ENCODE measurements at regions not wholly inside any gene's neighbourhood (a gene's known extent, or its start where the extent isn't known, plus 50 kb on each side); places are given as distances from the start of the nearest gene placed in this dataset.
"Not testable (repeated sequence)": the region's sequence is repeated elsewhere in the genome, so short reads cannot be mapped to it uniquely, and the experiment has no call there.

DNA sequence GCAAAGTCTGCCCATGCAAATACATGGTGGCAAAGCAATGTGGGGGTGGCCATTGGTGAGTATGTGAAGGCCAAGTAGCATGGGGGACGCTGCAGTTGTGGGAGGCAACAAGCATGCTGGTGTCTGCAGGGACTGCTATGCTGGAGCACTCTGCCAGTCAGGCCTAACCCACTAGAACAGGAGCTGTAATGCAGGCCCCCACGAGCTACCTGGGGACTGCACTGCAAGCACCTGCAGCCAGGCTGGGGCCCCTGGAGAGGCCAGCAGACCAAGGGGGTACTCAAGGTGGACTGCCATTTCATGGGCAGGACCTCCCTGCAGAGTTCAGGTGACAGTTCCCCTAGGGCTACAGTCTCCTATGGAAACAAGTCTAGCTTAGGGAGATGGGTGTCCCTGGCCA, 183.8 kb upstream of the PDE4D start:
- DNase-seq (ENCODE audit: low spot score): no peak

DNA sequence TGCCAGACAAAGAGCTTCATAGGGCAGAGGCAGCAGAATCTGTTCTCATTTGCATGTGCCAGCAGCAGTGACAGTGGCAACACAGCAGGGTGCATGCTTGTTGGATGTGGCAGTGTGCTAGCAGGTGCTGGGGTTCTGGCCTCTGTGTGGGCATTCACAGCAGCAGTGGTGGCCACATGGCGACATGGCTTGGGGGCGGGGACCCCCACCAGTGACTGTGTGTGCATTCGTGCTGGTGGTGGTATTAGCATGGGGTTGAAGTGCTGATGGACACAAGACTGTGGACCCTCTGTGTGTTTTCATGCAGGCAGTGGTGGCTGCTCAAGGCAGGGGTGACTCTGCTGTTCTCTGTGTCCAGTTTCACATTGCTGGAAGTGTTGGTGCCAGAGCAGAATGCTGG, 183.2 kb upstream of the PDE4D start:
- no peak for DNase-seq (ENCODE audit: low spot score)

DNA sequence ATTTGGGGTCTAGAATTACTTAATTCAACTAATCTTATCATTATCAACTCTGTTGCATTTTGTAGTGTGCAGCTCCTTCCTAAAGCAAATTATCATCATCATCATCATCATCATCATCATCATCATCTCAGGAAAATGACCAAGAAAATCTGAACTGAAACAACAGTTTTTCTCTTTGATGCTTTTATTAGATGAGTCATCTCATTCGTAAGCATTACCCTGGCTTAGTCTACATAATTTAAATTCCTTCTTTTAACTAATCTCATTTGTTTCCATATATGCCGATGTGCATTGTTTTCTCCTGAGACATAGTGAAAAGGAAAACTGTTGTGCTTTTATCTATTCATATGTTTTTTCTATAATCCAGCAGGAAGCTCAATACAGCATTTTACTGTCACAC, 173.0 kb upstream of the PDE4D start:
- DNase-seq (ENCODE audit: low spot score): no peak

DNA sequence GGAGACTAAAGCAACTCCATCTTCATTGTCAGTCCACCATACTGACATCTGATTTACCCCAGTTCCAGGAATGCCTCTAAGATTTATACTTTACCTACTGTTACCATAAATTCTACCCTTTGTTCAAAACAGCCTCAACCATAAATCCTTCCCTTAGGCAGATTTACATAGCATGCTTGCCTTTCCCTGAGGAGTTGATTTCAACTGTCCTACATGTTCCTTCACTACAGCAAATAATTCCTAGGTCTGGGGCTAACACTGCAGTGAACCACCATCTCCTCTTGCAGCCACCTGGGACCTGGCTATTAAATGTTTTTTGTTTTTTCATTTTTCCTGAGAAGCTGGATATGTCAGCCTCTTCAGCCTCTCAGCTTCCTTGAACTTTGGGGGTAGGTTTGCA, 166.9 kb upstream of the PDE4D start:
- no peak for DNase-seq (ENCODE audit: low spot score)

DNA sequence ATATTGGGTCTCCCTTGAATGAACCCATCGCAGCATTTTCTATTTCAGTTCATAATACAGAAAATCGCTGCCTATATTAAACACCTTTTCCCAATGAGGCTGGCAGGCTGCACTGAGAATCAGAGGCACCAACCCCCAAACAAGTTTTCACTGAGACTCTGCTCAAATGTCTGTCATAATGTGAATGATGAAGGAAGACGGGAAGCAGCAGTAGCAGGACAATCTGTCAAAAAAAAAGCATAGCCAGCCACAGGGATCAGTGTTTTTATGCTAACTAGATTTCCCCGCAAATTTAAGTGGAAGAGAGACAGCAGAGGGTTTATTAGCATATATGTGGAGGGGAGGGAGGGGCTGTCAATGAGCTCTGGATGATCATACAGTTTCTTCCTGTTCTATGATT, 162.7 kb upstream of the PDE4D start:
- DNase-seq (ENCODE audit: low spot score): no peak

DNA sequence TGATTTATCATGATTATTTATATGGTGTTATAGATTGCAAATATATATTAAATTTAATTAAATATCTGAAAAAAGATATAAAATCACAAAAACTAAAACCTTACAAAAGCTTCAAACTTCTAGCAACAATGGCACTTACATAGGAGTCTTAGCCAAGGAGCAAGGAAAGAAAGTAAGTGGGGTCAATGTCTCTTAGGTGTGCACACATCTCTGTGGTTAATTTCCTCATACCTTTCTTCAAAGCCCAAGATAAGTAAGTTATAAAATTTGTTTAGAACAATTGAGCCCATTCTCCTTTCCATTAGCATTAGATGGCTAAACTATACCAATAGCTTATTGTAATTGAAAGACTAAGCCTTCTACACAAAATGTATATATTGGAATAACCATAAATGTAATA, 161.6 kb upstream of the PDE4D start:
- DNase-seq (ENCODE audit: low spot score): no peak

DNA sequence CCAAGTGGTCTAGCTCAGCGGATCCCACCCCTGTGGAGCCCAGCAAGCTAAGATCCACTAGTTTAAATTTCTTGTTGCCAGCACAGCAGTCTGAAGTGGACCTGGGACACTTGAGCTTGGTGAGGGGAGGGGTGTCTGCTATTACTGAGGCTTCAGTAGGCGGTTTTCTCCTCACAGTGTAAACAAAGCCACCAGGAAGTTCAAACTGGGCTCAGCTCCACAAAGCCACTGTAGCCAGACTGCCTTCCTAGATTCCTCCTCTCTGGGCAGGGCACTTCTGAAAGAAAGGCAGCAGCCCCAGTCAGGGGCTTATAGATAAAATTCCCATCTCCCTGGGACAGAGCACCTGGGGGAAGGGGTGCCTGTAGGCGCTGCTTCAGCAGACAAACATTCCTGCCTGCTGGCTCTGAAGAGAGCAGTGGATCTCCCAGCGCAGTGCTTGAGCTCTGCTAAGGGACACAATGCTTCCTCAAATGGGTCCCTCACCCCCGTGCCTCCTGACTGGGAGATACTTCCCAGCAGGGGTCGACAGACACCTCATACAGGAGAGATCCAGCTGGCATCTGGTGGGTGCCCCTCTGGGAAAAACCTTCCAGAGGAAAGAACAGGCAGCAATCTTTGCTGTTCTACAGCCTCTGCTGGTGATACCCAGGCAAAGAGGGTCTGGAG, 148.6 kb upstream of the PDE4D start:
- not testable (repeated sequence) for DNase-seq (ENCODE audit: low spot score)

DNA sequence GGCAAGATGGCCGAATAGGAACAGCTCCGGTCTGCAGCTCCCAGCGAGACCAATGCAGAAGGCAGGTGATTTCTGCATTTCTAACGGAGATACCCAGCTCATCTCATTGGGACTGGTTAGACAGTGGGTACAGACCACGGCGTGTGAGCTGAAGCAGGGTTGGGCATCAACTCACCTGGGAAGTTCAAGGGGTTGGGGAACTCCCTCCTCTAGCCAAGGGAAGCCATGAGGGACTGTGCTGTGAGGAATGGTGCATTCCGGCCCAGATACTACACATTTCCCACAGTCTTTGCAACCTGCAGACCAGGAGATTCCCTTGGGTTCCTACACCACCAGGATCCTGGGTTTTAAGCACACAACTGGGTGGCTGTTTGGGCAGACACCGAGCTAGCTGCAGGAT, 148.0 kb upstream of the PDE4D start:
- DNase-seq (ENCODE audit: low spot score): not testable (repeated sequence)

DNA sequence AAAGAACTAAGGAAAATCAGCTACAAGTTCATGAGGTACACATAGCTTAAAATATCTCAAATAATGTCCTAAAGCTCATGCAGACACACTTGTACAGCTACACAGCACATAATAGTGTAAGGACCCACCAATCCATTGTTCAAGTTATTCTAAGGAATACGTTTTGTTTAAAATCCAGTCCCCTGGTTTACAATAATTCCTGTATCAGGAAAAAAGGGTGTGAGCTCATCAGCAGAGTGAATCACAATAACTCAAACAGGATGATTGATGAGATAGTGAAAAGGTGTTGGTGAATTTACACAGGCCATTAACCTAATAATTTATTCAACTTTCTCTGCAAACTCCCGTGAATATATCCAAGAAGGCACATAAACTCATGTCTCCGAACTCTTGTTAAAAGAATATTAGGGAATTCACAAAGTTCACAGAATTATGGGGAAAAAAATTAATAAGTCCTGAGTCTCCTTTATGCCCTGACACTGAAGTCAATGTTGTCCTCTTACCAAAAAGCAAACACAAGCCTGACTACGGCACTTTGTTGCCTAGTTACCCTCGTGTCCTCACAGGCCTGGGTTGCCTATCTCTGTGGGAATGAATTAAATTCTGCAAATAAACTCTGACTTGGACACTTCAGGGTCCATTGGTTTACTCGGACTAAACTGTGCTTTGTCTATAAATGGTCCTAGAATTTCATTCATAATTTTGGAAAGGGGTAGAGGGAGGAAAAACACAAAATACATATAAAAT, 142.8 kb upstream of the PDE4D start:
- DNase-seq (ENCODE audit: low spot score): no peak

DNA sequence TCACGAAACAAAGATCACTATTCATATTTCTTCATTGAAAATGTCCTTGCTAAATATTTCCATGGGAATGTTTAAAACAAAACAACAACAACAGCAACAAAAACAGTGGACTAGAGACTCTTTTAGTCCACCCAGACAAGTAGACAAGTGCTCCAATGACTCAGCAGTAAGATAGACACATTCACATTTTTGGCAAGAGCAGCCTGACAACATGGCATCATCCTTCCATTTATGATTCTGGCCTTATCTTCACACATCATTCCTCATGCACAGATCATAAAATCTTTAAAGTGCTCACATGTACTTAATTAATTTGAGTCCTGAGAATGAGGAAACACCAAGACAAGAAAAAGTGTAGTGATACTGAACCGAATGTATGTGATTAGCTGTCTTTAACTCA, 132.6 kb upstream of the PDE4D start:
- no peak for DNase-seq (ENCODE audit: low spot score)

DNA sequence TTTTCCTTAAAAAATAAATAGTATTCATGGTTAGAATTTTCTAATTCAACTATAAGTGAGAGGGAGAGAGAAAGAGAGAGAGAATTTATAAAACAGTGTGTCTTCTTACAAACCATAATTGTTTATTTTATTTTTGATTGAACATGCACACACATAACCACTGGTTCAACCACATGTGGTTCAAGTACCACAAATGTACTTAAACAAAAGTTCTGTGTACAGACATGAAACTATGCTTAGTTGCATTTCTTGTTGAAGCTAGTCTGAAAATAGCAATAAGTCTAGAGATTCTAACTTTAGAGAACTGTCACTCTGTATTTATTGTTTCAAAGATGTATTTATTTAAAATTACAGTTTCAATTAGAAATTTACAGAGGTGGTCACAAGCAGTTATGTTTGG, 130.6 kb upstream of the PDE4D start:
- DNase-seq (ENCODE audit: low spot score): no peak

DNA sequence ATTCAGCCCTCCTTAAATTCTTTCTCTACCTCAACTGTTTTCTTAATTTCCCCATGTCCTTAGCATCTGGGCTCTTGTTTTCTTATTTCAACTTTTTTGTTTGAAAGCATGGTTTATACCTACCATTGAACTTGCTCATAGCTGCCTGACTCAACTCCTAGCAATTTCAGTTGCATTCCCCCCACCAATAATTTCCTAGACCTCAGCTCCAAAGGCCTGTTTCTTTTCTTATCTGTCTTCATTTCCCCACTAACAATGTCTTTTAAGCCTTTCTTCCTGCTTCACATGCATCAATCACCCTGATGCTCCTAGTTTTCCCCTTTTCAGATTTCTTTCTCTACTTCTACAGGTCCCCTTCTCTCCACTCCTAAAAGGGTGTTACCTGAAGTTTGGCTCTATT, 129.7 kb upstream of the PDE4D start:
- DNase-seq (ENCODE audit: low spot score): no peak

DNA sequence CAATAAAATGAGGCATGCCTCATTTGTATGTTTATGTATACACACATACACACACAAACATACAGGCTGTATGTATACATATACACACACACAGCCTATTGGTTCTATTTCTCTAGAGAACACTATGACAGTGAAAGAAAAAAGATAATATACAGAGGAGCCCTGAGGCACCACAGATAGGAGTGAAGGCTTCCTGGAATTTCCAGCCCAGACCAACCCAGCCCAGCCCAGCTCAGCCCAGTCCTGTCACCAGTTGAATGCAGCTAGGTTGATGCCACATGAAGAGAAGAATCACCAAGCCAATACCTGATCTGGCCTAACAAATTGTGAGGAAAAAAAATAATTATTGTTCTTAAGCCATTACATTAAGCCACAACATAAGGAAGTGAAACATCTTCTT, 126.9 kb upstream of the PDE4D start:
- no peak for DNase-seq (ENCODE audit: low spot score)

DNA sequence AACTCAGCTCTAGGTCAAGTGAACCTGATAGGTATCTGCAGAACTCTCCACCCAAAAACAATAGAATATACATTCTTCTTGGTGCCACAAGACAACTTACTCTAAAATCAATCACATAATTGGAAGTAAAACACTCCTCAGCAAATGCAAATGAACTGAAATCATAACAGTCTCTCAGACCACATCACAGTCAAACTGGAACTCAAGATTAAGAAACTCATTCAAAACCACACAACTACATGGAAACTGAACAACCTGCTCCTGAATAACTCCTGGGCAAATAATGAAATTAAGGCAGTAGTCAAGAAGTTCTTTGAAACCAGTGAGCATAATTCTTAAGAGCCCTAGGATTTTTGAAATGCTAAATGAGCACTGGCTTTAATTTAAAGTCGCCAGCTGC, 125.4 kb upstream of the PDE4D start:
- DNase-seq (ENCODE audit: low spot score): not testable (repeated sequence)

DNA sequence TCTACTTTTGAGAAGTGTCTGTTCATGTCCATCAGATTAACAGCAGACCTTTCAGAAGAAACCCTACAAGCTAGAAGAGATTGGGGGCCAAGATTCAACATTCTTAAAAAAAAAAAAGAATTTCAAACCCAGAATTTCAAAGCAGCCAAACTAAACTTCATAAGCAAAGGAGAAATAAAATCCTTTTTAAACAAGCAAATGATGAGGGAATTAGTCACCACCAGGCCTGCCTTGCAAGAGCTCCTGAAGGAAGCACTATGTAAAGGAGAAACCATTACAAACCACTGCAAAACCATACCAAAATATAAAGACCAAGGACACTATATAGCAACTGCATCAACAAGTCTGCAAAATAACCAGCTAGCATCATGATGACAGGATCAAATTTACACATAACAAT, 124.6 kb upstream of the PDE4D start:
- DNase-seq (ENCODE audit: low spot score): no peak

DNA sequence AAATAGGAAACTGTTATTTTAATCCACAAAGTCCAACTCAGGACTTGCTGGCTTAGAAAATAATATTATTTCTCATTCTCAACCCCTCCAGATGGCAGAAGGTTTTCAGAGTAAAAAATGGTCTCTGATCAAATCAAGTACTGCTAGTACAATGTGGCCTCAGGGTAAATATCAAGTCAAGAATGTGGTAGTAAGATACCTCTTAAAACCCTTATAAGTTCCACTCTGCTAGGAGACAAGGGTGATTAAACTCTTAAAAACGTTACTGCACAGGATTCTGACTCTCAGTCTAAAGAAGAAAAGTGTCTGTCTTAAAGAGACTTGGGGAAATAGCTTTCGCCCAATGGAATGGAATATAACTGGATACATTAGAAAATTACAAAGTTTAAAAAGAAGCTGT, 120.8 kb upstream of the PDE4D start:
- no peak for DNase-seq (ENCODE audit: low spot score)

DNA sequence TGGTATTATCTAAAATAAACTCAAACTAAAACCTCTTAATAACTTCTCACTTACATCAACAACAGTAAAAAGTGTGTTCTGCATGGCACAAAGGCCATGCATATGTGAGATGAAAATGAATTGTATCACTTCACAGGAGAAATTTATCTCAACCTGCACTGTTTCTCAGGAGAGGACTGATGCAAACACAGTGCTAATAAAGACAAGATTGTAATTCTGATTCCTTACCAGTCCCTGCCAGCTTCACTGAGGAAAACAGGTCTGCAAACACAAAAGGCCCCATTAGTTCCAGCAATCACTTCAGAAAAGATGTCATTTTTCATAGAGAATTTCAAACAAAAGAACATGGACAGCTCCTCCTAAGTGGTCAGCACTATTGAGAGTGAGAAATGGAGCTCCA, 117.3 kb upstream of the PDE4D start:
- DNase-seq (ENCODE audit: low spot score): no peak

DNA sequence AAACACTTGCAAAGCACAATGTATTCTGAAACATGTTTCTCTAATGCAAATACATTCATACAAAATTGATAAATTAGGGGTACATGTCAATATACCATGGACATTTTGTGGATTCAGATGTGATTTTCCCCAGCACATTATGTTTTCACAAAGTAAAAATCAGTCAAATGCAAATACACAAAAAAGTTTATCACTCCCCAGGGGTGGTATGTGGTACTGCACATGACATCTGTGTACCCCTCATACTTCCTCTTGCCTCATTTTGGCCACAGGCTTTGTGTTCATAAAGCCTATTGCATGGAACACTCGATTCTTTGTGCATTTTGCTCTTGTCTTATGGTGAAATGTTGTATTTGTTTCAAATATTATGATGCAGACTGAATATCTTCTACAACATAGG, 116.8 kb upstream of the PDE4D start:
- no peak for DNase-seq (ENCODE audit: low spot score)

DNA sequence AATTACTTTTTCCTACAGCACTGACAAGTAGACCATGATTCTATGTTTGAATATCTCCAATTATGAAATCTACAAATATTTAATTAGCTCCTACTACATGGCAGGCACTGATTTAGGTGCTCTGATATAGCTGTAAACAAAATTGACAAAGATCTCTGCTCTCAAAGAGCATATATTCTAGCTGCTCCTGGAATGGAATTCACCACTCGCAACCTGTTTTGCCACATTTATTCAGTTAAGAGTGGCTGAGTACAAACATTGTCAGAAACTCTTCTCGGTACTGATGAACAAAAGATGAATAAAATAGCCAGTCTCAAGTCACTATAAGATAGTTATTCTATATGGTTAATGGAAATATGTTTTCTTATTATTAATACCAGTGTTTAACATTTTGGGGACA, 114.2 kb upstream of the PDE4D start:
- DNase-seq (ENCODE audit: low spot score): no peak

DNA sequence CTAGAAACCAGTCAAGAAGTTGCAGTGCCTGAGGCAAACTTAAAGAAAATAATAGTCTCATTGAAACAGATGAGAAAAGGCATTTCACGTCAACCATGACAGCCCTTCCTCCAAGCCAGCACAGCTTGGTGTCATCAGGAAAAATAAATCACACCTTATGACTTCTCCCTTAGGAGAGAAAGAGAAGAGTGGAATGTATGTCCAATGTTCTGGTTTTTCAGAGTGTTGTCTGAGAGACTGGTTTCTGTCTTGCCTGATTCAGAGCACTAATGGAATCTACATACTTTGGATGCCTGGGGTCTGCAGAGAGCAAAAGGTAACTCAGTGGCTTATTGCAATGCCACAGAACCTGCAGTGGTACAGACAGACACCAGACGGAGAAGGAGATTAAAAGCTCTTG, 105.5 kb upstream of the PDE4D start:
- DNase-seq (ENCODE audit: low spot score): no peak

DNA sequence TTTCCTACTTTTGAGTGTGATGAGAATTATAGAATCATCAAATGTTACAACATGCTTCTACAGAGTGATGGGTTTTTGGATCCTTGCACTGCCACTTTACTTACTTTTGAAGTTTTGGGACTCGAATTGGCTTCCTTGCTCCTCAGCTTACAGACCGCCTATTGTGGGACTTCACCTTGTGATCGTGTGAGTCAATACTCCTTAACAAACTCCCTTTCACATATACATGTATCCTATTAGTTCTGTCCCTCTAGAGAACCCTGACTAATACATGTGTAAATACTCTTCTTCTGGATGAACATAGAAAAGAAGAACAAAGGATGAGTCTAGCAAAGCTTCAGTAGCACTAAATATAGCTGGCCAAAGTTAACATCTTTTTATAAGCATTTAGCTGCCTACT, 98.7 kb upstream of the PDE4D start:
- no peak for DNase-seq (ENCODE audit: low spot score)

DNA sequence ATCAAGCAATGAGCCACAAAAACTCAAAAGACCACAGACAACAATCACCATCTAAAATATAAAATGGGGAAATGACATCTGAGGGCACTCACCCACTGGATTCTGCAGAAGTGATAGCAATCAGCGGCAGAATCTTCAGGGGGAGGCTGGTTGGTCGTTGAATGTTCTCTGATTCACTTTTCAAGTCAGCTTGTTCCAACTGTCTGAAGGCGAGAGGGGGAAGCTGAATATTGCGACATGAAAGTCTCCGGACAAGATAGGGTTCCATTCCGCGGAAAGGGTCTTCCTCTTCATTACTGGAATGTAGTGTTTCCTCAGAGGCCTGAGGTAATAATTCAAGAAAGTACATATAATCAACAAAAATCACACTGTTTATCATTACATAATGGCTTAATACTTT, 94.9 kb upstream of the PDE4D start:
- DNase-seq (ENCODE audit: low spot score): no peak

DNA sequence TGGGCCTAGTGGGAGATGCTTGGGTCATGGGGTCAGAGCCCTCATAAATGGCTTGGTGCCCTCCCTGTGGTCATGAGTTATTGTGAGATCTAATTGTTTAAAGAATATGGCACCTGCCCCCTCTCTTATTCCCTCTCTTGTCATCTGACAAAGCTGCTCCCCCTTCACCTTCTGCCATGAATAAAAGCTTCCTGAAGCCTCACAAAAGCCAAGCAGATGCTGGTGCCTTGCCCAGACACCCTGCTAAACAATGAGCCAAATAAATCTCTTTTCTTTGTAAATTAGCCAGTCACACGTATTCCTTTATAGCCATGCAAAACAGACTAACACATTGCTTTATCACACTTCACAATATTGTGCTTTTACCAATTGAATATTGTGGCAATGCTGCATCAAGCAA, 82.8 kb upstream of the PDE4D start:
- DNase-seq (ENCODE audit: low spot score): no peak

DNA sequence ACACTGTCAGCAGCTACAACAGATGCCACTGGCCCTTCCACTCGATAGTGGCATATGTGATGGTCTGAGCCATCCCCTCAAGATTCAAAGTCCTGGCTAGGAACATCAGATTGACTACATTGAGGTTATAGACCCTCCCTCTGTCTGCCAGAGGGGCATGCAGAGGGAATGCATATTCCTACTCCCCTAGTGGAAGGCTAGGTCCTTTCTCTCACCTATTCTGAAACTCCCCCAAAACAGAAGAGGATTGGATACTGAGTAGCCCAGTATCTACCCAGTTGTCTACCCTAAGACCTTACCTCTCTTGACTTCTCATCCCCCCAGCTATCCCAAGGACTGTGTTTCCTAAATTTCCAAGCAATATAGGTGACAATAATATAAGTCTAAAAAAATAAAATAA, 78.5 kb upstream of the PDE4D start:
- DNase-seq (ENCODE audit: low spot score): no peak
